ENCODE measurements at regions not wholly inside any gene's neighbourhood (a gene's known extent, or its start where the extent isn't known, plus 50 kb on each side); places are given as distances from the start of the nearest gene placed in this dataset.

DNA sequence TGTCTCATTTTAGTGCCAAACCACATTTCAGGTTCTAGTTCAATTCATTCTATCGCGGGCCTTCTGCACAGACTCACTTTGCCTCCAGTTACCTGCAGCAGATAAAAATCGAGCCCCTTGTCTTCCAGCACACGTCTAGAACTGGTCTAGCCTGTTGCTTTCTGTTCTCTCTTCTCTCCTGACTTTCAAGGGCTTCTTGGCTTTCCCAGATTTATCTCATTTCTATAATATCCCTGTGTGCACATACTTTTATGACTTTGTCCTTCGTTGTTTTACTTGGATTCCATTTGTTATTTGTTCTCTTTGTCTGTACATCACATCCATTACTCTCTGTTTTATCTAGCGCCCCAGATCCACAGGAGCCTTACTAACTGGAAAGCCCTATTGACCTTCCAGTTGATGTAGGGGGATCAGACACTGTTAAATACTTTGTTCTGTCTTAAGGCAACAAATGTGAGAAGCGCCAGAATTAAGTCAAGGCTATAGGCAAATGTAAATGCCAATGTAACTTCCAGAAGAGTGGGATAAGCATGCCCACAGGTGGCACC, 284.5 kb upstream of the ADGRL4 start:
- no peak for DNase-seq
- Histone ChIP-seq H3K27me3 (replicated peaks in 1 of 7) (no peaks in the 10 kb centered on the region), H3K4me3 (no peak overlapping the region), H3K36me3 (no peaks in the 10 kb centered on the region), H3K9me3 (no peaks in the 10 kb centered on the region), H3K4me1 (no peaks in the 10 kb centered on the region), H3K27ac (no peak overlapping the region)
- intact Hi-C loops (cut with DNase I; ENCODE audit: low total_unique reads) = no loop called here
- no peak for TF ChIP-seq POLR2A (IDR thresholded peaks at IDR 0.05)
- TF ChIP-seq, protein P1, sequence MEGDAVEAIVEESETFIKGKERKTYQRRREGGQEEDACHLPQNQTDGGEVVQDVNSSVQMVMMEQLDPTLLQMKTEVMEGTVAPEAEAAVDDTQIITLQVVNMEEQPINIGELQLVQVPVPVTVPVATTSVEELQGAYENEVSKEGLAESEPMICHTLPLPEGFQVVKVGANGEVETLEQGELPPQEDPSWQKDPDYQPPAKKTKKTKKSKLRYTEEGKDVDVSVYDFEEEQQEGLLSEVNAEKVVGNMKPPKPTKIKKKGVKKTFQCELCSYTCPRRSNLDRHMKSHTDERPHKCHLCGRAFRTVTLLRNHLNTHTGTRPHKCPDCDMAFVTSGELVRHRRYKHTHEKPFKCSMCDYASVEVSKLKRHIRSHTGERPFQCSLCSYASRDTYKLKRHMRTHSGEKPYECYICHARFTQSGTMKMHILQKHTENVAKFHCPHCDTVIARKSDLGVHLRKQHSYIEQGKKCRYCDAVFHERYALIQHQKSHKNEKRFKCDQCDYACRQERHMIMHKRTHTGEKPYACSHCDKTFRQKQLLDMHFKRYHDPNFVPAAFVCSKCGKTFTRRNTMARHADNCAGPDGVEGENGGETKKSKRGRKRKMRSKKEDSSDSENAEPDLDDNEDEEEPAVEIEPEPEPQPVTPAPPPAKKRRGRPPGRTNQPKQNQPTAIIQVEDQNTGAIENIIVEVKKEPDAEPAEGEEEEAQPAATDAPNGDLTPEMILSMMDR (IDR thresholded peaks at IDR 0.05 in 8 of 11, conservative IDR thresholded peaks at IDR 0.05 in 3 of 11) = no peak
- 82 to 91% (median 84%) methylated on average over 7 of the region's 7 CpGs for WGBS, 5 donors

DNA sequence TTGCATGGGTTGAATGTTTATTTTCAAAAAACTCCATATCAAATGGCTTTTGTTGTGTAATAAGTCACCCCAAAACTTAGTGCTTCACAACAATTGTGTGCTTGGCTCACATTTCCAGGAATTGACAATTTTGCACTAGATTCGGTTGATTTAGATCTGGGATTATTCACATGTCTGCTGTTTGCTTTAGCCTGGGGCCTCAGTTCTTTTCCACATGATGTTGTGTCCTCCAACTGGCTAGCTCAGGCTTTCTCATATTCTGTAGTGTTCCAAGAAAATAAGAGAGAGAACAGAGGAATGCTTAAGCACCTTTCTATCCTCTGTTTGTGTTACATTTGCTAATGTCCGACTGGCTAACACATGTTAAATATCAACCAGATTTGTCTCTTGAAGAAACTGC, 281.5 kb upstream of the ADGRL4 start:
- intact Hi-C loops (cut with DNase I; ENCODE audit: low total_unique reads) = no loop called here
- Histone ChIP-seq H3K9me3 (no peaks in the 10 kb centered on the region), H3K4me1 (no peaks in the 10 kb centered on the region), H3K27me3 (replicated peaks in 1 of 7) (no peaks in the 10 kb centered on the region), H3K27ac (no peak overlapping the region), H3K36me3 (no peaks in the 10 kb centered on the region), H3K4me3 (no peak overlapping the region)
- WGBS, 5 donors = 83 to 91% (median 86%) methylated on average over 2 of the region's 2 CpGs
- DNase-seq = no peak
- TF ChIP-seq POLR2A (IDR thresholded peaks at IDR 0.05) = no peak
- TF ChIP-seq POLR2AphosphoS5 (IDR thresholded peaks at IDR 0.05) = no peak
- TF ChIP-seq, protein P1 (IDR thresholded peaks at IDR 0.05 in 8 of 11, conservative IDR thresholded peaks at IDR 0.05 in 3 of 11) = no peak

DNA sequence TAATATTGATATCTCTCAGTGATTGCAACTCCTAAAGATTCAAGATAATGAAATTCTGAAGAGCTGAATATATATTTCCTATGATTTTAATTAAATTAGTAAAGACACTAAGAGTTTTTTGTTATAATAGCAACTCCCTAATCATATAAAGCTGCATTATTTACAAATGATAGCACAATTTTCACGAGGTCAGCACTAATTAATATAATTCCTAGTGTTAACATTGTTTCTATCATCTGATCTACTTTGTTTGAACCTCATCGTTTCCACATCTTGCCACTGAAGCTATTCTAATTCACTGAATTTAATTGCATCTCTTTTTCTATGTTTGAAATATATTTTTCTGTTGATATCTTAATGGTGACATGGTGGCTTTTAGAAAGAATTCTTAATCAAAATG, 279.1 kb upstream of the ADGRL4 start:
- Histone ChIP-seq H3K27me3 (replicated peaks in 1 of 7) (no peaks in the 10 kb centered on the region), H3K9me3 (no peaks in the 10 kb centered on the region), H3K36me3 (no peaks in the 10 kb centered on the region), H3K27ac (no peak overlapping the region), H3K4me3 (no peak overlapping the region), H3K4me1 (no peaks in the 10 kb centered on the region)
- TF ChIP-seq POLR2A (IDR thresholded peaks at IDR 0.05) (no peak), POLR2AphosphoS5 (IDR thresholded peaks at IDR 0.05) (no peak)
- TF ChIP-seq, protein P1 (IDR thresholded peaks at IDR 0.05 in 8 of 11, conservative IDR thresholded peaks at IDR 0.05 in 3 of 11) = no peak
- DNase-seq = no peak
- 60 to 83% (median 74%) methylated on average over 2 of the region's 2 CpGs for WGBS, 5 donors
- intact Hi-C loops (cut with DNase I; ENCODE audit: low total_unique reads) = no loop called here

DNA sequence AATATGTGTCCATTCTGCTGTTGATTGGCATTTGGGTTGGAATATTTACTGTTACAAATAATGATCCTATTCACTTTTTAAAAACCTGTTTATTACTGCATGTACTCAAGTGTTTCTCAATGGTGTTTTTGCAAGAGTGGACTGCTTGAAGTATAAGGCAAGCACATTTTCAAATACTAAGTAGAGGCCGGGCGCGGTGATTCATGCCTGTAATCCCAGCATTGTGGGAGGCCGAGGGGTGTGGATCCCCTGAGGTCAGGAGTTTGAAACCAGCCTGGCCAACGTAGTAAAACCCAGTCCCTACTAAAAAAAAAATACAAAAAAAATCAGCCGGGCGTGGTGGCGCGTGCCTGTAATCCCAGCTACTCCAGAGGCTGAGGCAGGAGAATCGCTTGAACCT, 276.9 kb upstream of the ADGRL4 start:
- TF ChIP-seq, protein P1 (IDR thresholded peaks at IDR 0.05 in 8 of 11, conservative IDR thresholded peaks at IDR 0.05 in 3 of 11) = no peak
- TF ChIP-seq POLR2A (IDR thresholded peaks at IDR 0.05) (no peak), POLR2AphosphoS5 (IDR thresholded peaks at IDR 0.05) (no peak)
- Histone ChIP-seq H3K36me3 (no peaks in the 10 kb centered on the region), H3K4me3 (no peak overlapping the region), H3K4me1 (no peaks in the 10 kb centered on the region), H3K27ac (no peak overlapping the region), H3K27me3 (replicated peaks in 1 of 7) (no peaks in the 10 kb centered on the region), H3K9me3 (no peaks in the 10 kb centered on the region)
- 88 to 94% (median 89%) methylated on average over 10 of the region's 10 CpGs for WGBS, 5 donors
- peak; percentile 20 for DNase-seq
- intact Hi-C loops (cut with DNase I; ENCODE audit: low total_unique reads) = no loop called here
